ENCODE measurements at regions not wholly inside any gene's neighbourhood (a gene's known extent, or its start where the extent isn't known, plus 50 kb on each side); places are given as distances from the start of the nearest gene placed in this dataset.
"Not testable (repeated sequence)": the region's sequence is repeated elsewhere in the genome, so short reads cannot be mapped to it uniquely, and the experiment has no call there.

DNA sequence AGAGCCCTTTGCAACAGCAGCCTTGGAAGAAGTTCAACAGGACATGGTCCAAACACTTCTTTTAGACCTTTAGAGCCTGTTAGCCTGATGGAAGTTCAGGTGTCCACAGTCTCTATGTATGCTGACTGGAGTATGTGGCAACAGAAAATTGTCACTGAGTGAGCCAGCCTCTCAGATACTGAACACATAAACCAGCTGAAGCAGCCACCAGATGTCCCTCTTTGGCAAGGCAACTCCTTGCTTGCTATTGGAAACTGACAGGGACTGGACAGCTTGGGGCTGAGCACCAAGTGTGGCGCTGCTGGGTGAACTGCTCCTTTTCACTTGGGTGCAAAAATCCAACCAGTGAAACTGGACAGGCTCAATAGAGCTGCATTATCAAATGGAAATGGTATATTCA is 1344.9 kb downstream of the RPIA start:
- H3K9ac ChIP-seq (ENCODE audit: low read length): not testable (repeated sequence)

DNA sequence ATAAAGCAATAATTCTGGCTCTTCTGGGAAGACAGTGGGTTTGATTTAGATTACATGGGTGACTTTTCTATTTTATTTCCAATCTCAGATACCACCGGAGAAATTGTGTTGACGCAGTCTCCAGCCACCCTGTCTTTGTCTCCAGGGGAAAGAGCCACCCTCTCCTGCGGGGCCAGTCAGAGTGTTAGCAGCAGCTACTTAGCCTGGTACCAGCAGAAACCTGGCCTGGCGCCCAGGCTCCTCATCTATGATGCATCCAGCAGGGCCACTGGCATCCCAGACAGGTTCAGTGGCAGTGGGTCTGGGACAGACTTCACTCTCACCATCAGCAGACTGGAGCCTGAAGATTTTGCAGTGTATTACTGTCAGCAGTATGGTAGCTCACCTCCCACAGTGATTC is 1347.6 kb downstream of the RPIA start:
- peaks cover 19% of the 10 kb centered on the region for H3K4me1 ChIP-seq (ENCODE audit: insufficient read depth, low read length, severe bottlenecking)

More for the DNA sequence above, 1344.9 kb downstream of the RPIA start:
- TF ChIP-seq, protein P1, sequence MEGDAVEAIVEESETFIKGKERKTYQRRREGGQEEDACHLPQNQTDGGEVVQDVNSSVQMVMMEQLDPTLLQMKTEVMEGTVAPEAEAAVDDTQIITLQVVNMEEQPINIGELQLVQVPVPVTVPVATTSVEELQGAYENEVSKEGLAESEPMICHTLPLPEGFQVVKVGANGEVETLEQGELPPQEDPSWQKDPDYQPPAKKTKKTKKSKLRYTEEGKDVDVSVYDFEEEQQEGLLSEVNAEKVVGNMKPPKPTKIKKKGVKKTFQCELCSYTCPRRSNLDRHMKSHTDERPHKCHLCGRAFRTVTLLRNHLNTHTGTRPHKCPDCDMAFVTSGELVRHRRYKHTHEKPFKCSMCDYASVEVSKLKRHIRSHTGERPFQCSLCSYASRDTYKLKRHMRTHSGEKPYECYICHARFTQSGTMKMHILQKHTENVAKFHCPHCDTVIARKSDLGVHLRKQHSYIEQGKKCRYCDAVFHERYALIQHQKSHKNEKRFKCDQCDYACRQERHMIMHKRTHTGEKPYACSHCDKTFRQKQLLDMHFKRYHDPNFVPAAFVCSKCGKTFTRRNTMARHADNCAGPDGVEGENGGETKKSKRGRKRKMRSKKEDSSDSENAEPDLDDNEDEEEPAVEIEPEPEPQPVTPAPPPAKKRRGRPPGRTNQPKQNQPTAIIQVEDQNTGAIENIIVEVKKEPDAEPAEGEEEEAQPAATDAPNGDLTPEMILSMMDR (IDR thresholded peaks at IDR 0.05; ENCODE audit: low read length): peak; percentile 38; the same call in 1 of the 2 replicates
- H3K9me3 ChIP-seq (ENCODE audit: low read length); H3K27ac ChIP-seq (ENCODE audit: low read depth, low read length, poor library complexity, severe bottlenecking); H2AFZ ChIP-seq (ENCODE audit: low read length); H4K20me1 ChIP-seq (ENCODE audit: insufficient read depth, low read length); H3K9me2 ChIP-seq (ENCODE audit: low read depth, low read length); H3K27me3 ChIP-seq (ENCODE audit: insufficient read depth, low read length); H3K79me2 ChIP-seq (ENCODE audit: insufficient read depth, low read length); H3K4me3 ChIP-seq (ENCODE audit: low read depth, low read length, poor library complexity, severe bottlenecking); H3K36me3 ChIP-seq (ENCODE audit: insufficient read depth, low read length); H3F3A ChIP-seq (ENCODE audit: insufficient read depth, low read length); H3K4me2 ChIP-seq (ENCODE audit: low read length): not testable (repeated sequence)
- peaks cover 19% of the 10 kb centered on the region for H3K4me1 ChIP-seq (ENCODE audit: insufficient read depth, low read length, severe bottlenecking)

DNA sequence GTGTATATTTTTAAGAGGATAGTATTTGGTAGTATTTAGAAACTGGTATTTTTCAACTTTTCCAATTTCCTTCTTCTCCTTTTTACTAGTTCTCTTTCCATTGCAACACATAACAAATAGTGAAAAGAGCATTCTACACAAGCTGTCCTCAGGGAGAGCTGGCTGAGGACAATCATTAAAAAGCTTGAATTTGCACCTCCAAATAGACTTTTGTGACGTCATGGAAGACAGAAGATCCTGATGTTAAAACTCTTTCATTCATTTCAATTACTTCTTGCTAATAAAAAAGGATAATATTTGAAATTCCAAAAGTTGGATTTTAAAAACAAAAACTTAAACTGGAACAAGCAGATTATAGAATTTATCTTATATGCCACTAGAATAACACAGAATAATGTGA is 1356.3 kb downstream of the RPIA start:
- H3F3A ChIP-seq (ENCODE audit: insufficient read depth, low read length); H3K4me1 ChIP-seq (ENCODE audit: insufficient read depth, low read length, severe bottlenecking); H3K9me2 ChIP-seq (ENCODE audit: low read depth, low read length); H3K27ac ChIP-seq (ENCODE audit: low read depth, low read length, poor library complexity, severe bottlenecking); H3K79me2 ChIP-seq (ENCODE audit: insufficient read depth, low read length); H3K9me3 ChIP-seq (ENCODE audit: low read length); H3K27me3 ChIP-seq (ENCODE audit: insufficient read depth, low read length); H3K4me2 ChIP-seq (ENCODE audit: low read length); H3K36me3 ChIP-seq (ENCODE audit: insufficient read depth, low read length); H2AFZ ChIP-seq (ENCODE audit: low read length); H3K4me3 ChIP-seq (ENCODE audit: low read depth, low read length, poor library complexity, severe bottlenecking); H4K20me1 ChIP-seq (ENCODE audit: insufficient read depth, low read length); H3K9ac ChIP-seq (ENCODE audit: low read length): not testable (repeated sequence)

More for the DNA sequence above, 1347.6 kb downstream of the RPIA start:
- not testable (repeated sequence) for H3K27me3 ChIP-seq (ENCODE audit: insufficient read depth, low read length); H3K9ac ChIP-seq (ENCODE audit: low read length); H3K27ac ChIP-seq (ENCODE audit: low read depth, low read length, poor library complexity, severe bottlenecking); H3K79me2 ChIP-seq (ENCODE audit: insufficient read depth, low read length); H3K9me3 ChIP-seq (ENCODE audit: low read length); H3K4me3 ChIP-seq (ENCODE audit: low read depth, low read length, poor library complexity, severe bottlenecking); H3K4me2 ChIP-seq (ENCODE audit: low read length); H4K20me1 ChIP-seq (ENCODE audit: insufficient read depth, low read length); H3K36me3 ChIP-seq (ENCODE audit: insufficient read depth, low read length); H3F3A ChIP-seq (ENCODE audit: insufficient read depth, low read length); H3K9me2 ChIP-seq (ENCODE audit: low read depth, low read length); H2AFZ ChIP-seq (ENCODE audit: low read length)

DNA sequence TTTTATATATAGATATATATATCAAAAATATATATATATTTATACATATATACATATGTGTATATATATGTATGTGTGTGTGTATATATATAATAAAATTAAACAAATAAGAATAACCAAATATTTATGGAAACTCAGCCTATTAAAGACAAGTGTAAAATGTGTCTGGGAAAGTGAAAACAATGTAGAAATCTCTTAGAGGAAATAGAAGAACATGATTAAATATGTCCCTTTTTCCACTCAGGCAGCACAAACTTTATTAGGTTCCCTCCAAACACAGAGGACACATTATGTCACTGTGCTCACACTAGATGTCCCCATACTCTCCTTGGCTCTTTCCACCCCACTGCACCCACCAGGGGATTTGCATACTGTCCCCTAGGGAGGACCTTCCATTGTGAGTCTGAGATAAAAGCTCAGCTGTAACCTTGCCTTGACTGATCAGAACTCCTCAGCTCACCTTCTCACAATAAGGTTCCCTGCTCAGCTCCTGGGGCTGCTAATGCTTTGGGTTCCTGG is 1360.7 kb downstream of the RPIA start:
- H3K27ac ChIP-seq (ENCODE audit: low read depth, low read length, poor library complexity, severe bottlenecking); H3K4me2 ChIP-seq (ENCODE audit: low read length); H3K9ac ChIP-seq (ENCODE audit: low read length); H3K36me3 ChIP-seq (ENCODE audit: insufficient read depth, low read length); H3K79me2 ChIP-seq (ENCODE audit: insufficient read depth, low read length); H3K9me3 ChIP-seq (ENCODE audit: low read length); H2AFZ ChIP-seq (ENCODE audit: low read length); H4K20me1 ChIP-seq (ENCODE audit: insufficient read depth, low read length); H3K9me2 ChIP-seq (ENCODE audit: low read depth, low read length); H3K4me3 ChIP-seq (ENCODE audit: low read depth, low read length, poor library complexity, severe bottlenecking); H3K27me3 ChIP-seq (ENCODE audit: insufficient read depth, low read length); H3F3A ChIP-seq (ENCODE audit: insufficient read depth, low read length): not testable (repeated sequence)
- peaks cover 12% of the 10 kb centered on the region for H3K4me1 ChIP-seq (ENCODE audit: insufficient read depth, low read length, severe bottlenecking)

DNA sequence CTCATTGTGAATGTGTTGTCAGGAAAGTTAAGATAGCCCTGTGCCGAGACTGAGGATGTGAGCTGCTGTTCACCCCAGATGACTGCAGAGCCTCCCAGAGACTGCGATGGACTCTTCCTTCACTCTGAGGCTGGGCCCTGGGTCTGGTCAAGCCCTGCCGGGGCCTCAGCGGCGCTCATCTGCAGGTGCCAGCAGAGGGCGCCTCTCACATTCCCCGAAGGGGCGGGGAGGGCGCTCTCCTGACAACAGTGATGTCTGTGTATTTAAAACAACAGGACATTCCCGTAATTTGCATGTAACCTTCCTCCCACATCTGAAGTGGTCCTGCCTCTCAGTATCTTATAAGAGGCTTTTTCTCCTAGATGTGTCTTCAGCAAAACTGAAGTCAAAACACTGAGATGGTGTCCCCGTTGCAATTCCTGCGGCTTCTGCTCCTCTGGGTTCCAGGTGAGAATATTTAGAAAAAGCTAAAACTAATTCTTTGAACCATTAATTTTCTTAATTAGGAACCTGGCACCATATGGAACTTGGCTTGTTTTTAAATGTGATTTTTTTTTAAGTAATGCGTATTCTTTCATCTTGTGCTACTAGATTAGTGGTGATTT is 1377.9 kb downstream of the RPIA start:
- Histone ChIP-seq H4K20me1 (ENCODE audit: insufficient read depth, low read length) (no peaks in the 10 kb centered on the region), H3K36me3 (ENCODE audit: insufficient read depth, low read length) (no peaks in the 10 kb centered on the region), H3K79me2 (ENCODE audit: insufficient read depth, low read length) (no peaks in the 10 kb centered on the region), H3F3A (ENCODE audit: insufficient read depth, low read length) (no peaks in the 10 kb centered on the region), H3K4me2 (ENCODE audit: low read length) (no peak overlapping the region), H3K9me2 (ENCODE audit: low read depth, low read length) (no peaks in the 10 kb centered on the region), H2AFZ (ENCODE audit: low read length) (no peak overlapping the region), H3K9me3 (ENCODE audit: low read length) (no peaks in the 10 kb centered on the region), H3K4me3 (ENCODE audit: low read depth, low read length, poor library complexity, severe bottlenecking) (no peak overlapping the region), H3K27me3 (ENCODE audit: insufficient read depth, low read length) (no peaks in the 10 kb centered on the region), H3K9ac (ENCODE audit: low read length) (no peak overlapping the region), H3K27ac (ENCODE audit: low read depth, low read length, poor library complexity, severe bottlenecking) (no peak overlapping the region), H3K4me1 (ENCODE audit: insufficient read depth, low read length, severe bottlenecking) (peaks cover 4% of the 10 kb centered on the region)
- TF ChIP-seq, protein P1 (IDR thresholded peaks at IDR 0.05; ENCODE audit: low read length): peak; percentile 96
- no peak for TF ChIP-seq EZH2 (IDR thresholded peaks at IDR 0.05; ENCODE audit: borderline replicate concordance, low read length)
